A549 (cell line): ENCODE measurements at regions not wholly inside any gene's neighbourhood (a gene's known extent, or its start where the extent isn't known, plus 50 kb on each side); places are given as distances from the start of the nearest gene placed in this dataset.

ENCODE experiments used
- CEBPB ChIP-seq, 2 experiments: fragments of >200 bp in 1 of 2; sonication (Bioruptor Twin) in 1 of 2; formaldehyde crosslinking in 1 of 2; IDR thresholded peaks; 2 replicates each; pipeline ENCODE4 v1.6.1; 2012 to 2016
- ESRRA ChIP-seq: fragments of 150-350 bp; IDR thresholded peaks from 2 replicates; pipeline ENCODE4 v1.6.1; 2014; ENCODE audit warnings: mild to moderate bottlenecking, low read length, borderline replicate concordance
- POLR2A ChIP-seq: IDR thresholded peaks from 2 replicates; pipeline ENCODE4 v1.6.1; 2012; ENCODE audit warnings: mild to moderate bottlenecking, low read length
- RAD21 ChIP-seq, 2 experiments: fragments of >200 bp in 1 of 2; sonication (Bioruptor Twin) in 1 of 2; formaldehyde crosslinking in 1 of 2; IDR thresholded peaks in 1 of 2; conservative IDR thresholded peaks in 1 of 2; 2 replicates in 1 of 2; 3 replicates in 1 of 2; pipeline ENCODE4 v1.6.1; 2012 to 2018; ENCODE audit warnings: inconsistent platforms in 1 of 2
- RCOR1 ChIP-seq: fragments of 150-350 bp; IDR thresholded peaks from 2 replicates; pipeline ENCODE4 v1.6.1; 2014; ENCODE audit warnings: antibody characterized with exemption, low read length, low read depth
- USF2 ChIP-seq: fragments of 450-650 bp; IDR thresholded peaks from 2 replicates; pipeline ENCODE4 v1.6.1; 2014; ENCODE audit warnings: antibody characterized with exemption
- ZFP36 ChIP-seq: fragments of 450-650 bp; IDR thresholded peaks from 2 replicates; pipeline ENCODE4 v1.6.1; 2014; ENCODE audit warnings: borderline replicate concordance; ENCODE audit not compliant: partially characterized antibody
- TF ChIP-seq, protein P1 (sequence below): fragments of >200 bp; sonication (Bioruptor Twin); formaldehyde crosslinking; IDR thresholded peaks from 3 replicates; pipeline ENCODE4 v1.5.1; 2016

DNA sequence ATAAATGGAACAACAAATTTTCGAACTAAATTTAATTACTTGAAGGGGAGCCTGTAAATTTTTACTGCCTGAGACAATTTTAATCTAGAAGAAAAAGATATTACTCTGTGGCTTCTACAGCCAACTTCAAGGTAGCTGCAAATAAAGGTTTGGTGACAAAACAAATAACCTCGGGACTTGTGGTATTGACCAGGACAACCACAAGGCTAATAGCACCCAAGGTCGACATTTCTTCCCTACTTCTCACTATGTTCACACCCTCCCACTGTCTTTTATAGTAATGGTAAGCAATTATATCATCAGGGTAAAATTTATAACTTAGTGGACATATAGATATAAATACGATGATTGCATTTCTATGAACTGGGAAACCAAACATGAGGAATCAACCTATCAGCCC, 67.9 kb upstream of the SPINK5 start:
- TF ChIP-seq POLR2A (no peak), CEBPB (IDR thresholded peaks at IDR 0.05) (no peak), ZFP36 (no peak), RAD21 (conservative IDR thresholded peaks at IDR 0.05 in 1 of 2, IDR thresholded peaks at IDR 0.05 in 1 of 2) (no peak), USF2 (no peak), ESRRA (no peak), RCOR1 (no peak)
- TF ChIP-seq, protein P1, sequence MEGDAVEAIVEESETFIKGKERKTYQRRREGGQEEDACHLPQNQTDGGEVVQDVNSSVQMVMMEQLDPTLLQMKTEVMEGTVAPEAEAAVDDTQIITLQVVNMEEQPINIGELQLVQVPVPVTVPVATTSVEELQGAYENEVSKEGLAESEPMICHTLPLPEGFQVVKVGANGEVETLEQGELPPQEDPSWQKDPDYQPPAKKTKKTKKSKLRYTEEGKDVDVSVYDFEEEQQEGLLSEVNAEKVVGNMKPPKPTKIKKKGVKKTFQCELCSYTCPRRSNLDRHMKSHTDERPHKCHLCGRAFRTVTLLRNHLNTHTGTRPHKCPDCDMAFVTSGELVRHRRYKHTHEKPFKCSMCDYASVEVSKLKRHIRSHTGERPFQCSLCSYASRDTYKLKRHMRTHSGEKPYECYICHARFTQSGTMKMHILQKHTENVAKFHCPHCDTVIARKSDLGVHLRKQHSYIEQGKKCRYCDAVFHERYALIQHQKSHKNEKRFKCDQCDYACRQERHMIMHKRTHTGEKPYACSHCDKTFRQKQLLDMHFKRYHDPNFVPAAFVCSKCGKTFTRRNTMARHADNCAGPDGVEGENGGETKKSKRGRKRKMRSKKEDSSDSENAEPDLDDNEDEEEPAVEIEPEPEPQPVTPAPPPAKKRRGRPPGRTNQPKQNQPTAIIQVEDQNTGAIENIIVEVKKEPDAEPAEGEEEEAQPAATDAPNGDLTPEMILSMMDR = no peak
